ENCODE measurements at regions not wholly inside any gene's neighbourhood (a gene's known extent, or its start where the extent isn't known, plus 50 kb on each side); places are given as distances from the start of the nearest gene placed in this dataset.

GRCh38 chr9:74321396-74321795 lies 175.7 kb upstream of the RORB start:
- DNase-seq (no peak), ATAC-seq (no peak)
- Histone ChIP-seq H3K27ac (no peak overlapping the region), H3K4me3 (no peak overlapping the region), H3K36me3 (no peaks in the 10 kb centered on the region), H3K9me3 (no peaks in the 10 kb centered on the region), H3K4me1 (no peaks in the 10 kb centered on the region), H3K27me3 (no peaks in the 10 kb centered on the region)
- TF ChIP-seq CTCF (IDR thresholded peaks at IDR 0.05 in 4 of 5, conservative IDR thresholded peaks at IDR 0.05 in 1 of 5) (no peak), POLR2A (IDR thresholded peaks at IDR 0.05) (no peak)
- in situ Hi-C loops (cut with MboI; ENCODE audit: low sequenced_read_pairs in 4 of 4) = no loop called here
- intact Hi-C loops (cut with DNase I; ENCODE audit: low total_unique reads) = no loop called here

- TF ChIP-seq POLR2A (IDR thresholded peaks at IDR 0.05) (no peak), CTCF (IDR thresholded peaks at IDR 0.05 in 4 of 5, conservative IDR thresholded peaks at IDR 0.05 in 1 of 5) (no peak)
- H3K4me1 ChIP-seq = no peaks in the 10 kb centered on the region
- no peak for ATAC-seq
- H3K27me3 ChIP-seq = no peaks in the 10 kb centered on the region
- no peak overlapping the region for H3K4me3 ChIP-seq
- no peak for DNase-seq
- H3K27ac ChIP-seq = no peak overlapping the region
- no peaks in the 10 kb centered on the region for H3K9me3 ChIP-seq
- intact Hi-C loops (cut with DNase I; ENCODE audit: low total_unique reads) (no loop called here), in situ Hi-C loops (cut with MboI; ENCODE audit: low sequenced_read_pairs in 4 of 4) (no loop called here)
- H3K36me3 ChIP-seq = no peaks in the 10 kb centered on the region
These were observed 174.3 kb upstream of the RORB start for GRCh38 chr9:74322661-74323314.

GRCh38 chr9:74330487-74331214 lies 166.5 kb upstream of the RORB start:
- intact Hi-C loops (cut with DNase I; ENCODE audit: low total_unique reads) (no loop called here), in situ Hi-C loops (cut with MboI; ENCODE audit: low sequenced_read_pairs in 4 of 4) (no loop called here)
- no peaks in the 10 kb centered on the region for H3K27me3 ChIP-seq

GRCh38 chr9:74331607-74332006 lies 165.5 kb upstream of the RORB start:
- no peak for TF ChIP-seq CTCF (IDR thresholded peaks at IDR 0.05 in 4 of 5, conservative IDR thresholded peaks at IDR 0.05 in 1 of 5)
- no peak for TF ChIP-seq POLR2A (IDR thresholded peaks at IDR 0.05)
- Histone ChIP-seq H3K27ac (no peak overlapping the region), H3K27me3 (no peaks in the 10 kb centered on the region), H3K9me3 (no peaks in the 10 kb centered on the region), H3K36me3 (no peaks in the 10 kb centered on the region), H3K4me1 (no peaks in the 10 kb centered on the region), H3K4me3 (no peak overlapping the region)
- DNase-seq (no peak), ATAC-seq (no peak)
- in situ Hi-C loops (cut with MboI; ENCODE audit: low sequenced_read_pairs in 4 of 4) = no loop called here
- intact Hi-C loops (cut with DNase I; ENCODE audit: low total_unique reads) = no loop called here

More at GRCh38 chr9:74330487-74331214, 166.5 kb upstream of the RORB start:
- no peak for TF ChIP-seq POLR2A (IDR thresholded peaks at IDR 0.05)
- TF ChIP-seq CTCF (IDR thresholded peaks at IDR 0.05 in 4 of 5, conservative IDR thresholded peaks at IDR 0.05 in 1 of 5) = no peak
- DNase-seq (no peak), ATAC-seq (no peak)
- Histone ChIP-seq H3K4me1 (no peaks in the 10 kb centered on the region), H3K27ac (no peak overlapping the region), H3K9me3 (no peaks in the 10 kb centered on the region), H3K4me3 (no peak overlapping the region), H3K36me3 (no peaks in the 10 kb centered on the region)

All from gastrocnemius medialis (tissue), 4 donors.